Adrenal gland (tissue), 5 donors: ENCODE measurements at regions not wholly inside any gene's neighbourhood (a gene's known extent, or its start where the extent isn't known, plus 50 kb on each side); places are given as distances from the start of the nearest gene placed in this dataset.

ENCODE experiments used
- POLR2A ChIP-seq, 2 donors: fragments of 450-650 bp; IDR thresholded peaks; one replicate each; pipeline ENCODE4 v1.6.1; 2017; ENCODE audit warnings: antibody characterized with exemption in 2 of 2, mild to moderate bottlenecking in 2 of 2, moderate library complexity in 1 of 2
- TF ChIP-seq, protein P1 (sequence below), 6 experiments: fragments of 450-650 bp in 4 of 6; fragments of 200-600 bp in 2 of 6; sonication (generic) in 1 of 6; IDR thresholded peaks; 1 replicate in 5 of 6; 2 replicates in 1 of 6; pipeline versions ENCODE4 v1.5.1 to v1.8.0; 2016 to 2021; ENCODE audit warnings: antibody characterized with exemption in 6 of 6, mild to moderate bottlenecking in 2 of 6, moderate library complexity in 1 of 6
- donor health status: DM: no; HTN: no; CAD: no.

- no peak for TF ChIP-seq POLR2A (IDR thresholded peaks at IDR 0.05)
- TF ChIP-seq, protein P1, sequence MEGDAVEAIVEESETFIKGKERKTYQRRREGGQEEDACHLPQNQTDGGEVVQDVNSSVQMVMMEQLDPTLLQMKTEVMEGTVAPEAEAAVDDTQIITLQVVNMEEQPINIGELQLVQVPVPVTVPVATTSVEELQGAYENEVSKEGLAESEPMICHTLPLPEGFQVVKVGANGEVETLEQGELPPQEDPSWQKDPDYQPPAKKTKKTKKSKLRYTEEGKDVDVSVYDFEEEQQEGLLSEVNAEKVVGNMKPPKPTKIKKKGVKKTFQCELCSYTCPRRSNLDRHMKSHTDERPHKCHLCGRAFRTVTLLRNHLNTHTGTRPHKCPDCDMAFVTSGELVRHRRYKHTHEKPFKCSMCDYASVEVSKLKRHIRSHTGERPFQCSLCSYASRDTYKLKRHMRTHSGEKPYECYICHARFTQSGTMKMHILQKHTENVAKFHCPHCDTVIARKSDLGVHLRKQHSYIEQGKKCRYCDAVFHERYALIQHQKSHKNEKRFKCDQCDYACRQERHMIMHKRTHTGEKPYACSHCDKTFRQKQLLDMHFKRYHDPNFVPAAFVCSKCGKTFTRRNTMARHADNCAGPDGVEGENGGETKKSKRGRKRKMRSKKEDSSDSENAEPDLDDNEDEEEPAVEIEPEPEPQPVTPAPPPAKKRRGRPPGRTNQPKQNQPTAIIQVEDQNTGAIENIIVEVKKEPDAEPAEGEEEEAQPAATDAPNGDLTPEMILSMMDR (IDR thresholded peaks at IDR 0.05) = no peak
Observed at GRCh38 chr9:13911473-13911872, 402.5 kb downstream of the NFIB start.
